Trophoblast cell (in vitro differentiated cells and primary cell): ENCODE measurements at regions not wholly inside any gene's neighbourhood (a gene's known extent, or its start where the extent isn't known, plus 50 kb on each side); places are given as distances from the start of the nearest gene placed in this dataset.
"Not testable (repeated sequence)": the region's sequence is repeated elsewhere in the genome, so short reads cannot be mapped to it uniquely, and the experiment has no call there.

ENCODE experiments used
- DNase-seq, 2 donors: peaks; one replicate each; pipeline ENCODE4 v3.0.0-alpha.2; 2016
- H2AFZ ChIP-seq: 2 replicates; pipeline ENCODE4 v1.6.1; 2013; ENCODE audit warnings: low read length, moderate library complexity, mild to moderate bottlenecking; ENCODE audit not compliant: insufficient read depth, poor library complexity
- H2AK5ac ChIP-seq: 2 replicates; pipeline ENCODE4 v1.6.1; 2013; ENCODE audit warnings: mild to moderate bottlenecking, low read length
- H2BK120ac ChIP-seq: 2 replicates; pipeline ENCODE4 v1.6.1; 2013; ENCODE audit warnings: low read length, mild to moderate bottlenecking, moderate library complexity; ENCODE audit not compliant: insufficient read depth, poor library complexity
- H2BK12ac ChIP-seq: 2 replicates; pipeline ENCODE4 v1.6.1; 2013; ENCODE audit warnings: mild to moderate bottlenecking, low read length, moderate library complexity
- H2BK5ac ChIP-seq: 2 replicates; pipeline ENCODE4 v1.6.1; 2013; ENCODE audit warnings: low read length, low read depth, moderate library complexity, mild to moderate bottlenecking; ENCODE audit not compliant: poor library complexity
- H3K14ac ChIP-seq: 2 replicates; pipeline ENCODE4 v1.6.1; 2013; ENCODE audit warnings: mild to moderate bottlenecking, low read length
- H3K18ac ChIP-seq: 2 replicates; pipeline ENCODE4 v1.6.1; 2013; ENCODE audit warnings: mild to moderate bottlenecking, low read length
- H3K23ac ChIP-seq: 2 replicates; pipeline ENCODE4 v1.6.1; 2013; ENCODE audit warnings: low read length
- H3K27ac ChIP-seq: 2 replicates; pipeline ENCODE4 v1.5.1; 2013; ENCODE audit warnings: low read depth, mild to moderate bottlenecking, inconsistent platforms, low read length, moderate library complexity
- H3K27me3 ChIP-seq: 2 replicates; pipeline ENCODE4 v1.6.1; 2013; ENCODE audit warnings: inconsistent platforms, mild to moderate bottlenecking, low read length, moderate library complexity; ENCODE audit not compliant: insufficient read depth
- H3K36me3 ChIP-seq, 2 experiments: 1 replicate in 1 of 2; 2 replicates in 1 of 2; pipeline ENCODE4 v1.6.1; 2013; ENCODE audit warnings: low read length in 2 of 2, mild to moderate bottlenecking in 2 of 2, moderate library complexity in 1 of 2; ENCODE audit not compliant: insufficient read depth in 2 of 2, control insufficient read depth in 1 of 2
- H3K4ac ChIP-seq: 2 replicates; pipeline ENCODE4 v1.6.1; 2013; ENCODE audit warnings: low read depth, mild to moderate bottlenecking, low read length, moderate library complexity
- H3K4me1 ChIP-seq, 2 experiments: 1 replicate in 1 of 2; 2 replicates in 1 of 2; pipeline ENCODE4 v1.6.1; 2013; ENCODE audit warnings: low read length in 2 of 2, mild to moderate bottlenecking in 2 of 2, moderate library complexity in 1 of 2; ENCODE audit not compliant: insufficient read depth in 2 of 2, control insufficient read depth in 1 of 2
- H3K4me2 ChIP-seq: 2 replicates; pipeline ENCODE4 v1.6.1; 2013; ENCODE audit warnings: inconsistent platforms, mild to moderate bottlenecking, low read length, moderate library complexity
- H3K4me3 ChIP-seq: 2 replicates; pipeline ENCODE4 v1.5.1; 2013; ENCODE audit warnings: mild to moderate bottlenecking, low read depth, low read length, inconsistent platforms
- H3K79me1 ChIP-seq: one replicate; pipeline ENCODE4 v1.6.1; 2013; ENCODE audit warnings: low read length
- H3K79me2 ChIP-seq: 2 replicates; pipeline ENCODE4 v1.6.1; 2013; ENCODE audit warnings: low read length, mild to moderate bottlenecking; ENCODE audit not compliant: control insufficient read depth, insufficient read depth, poor library complexity
- H3K9ac ChIP-seq: 2 replicates; pipeline ENCODE4 v1.6.1; 2013; ENCODE audit warnings: mild to moderate bottlenecking, low read length
- H3K9me3 ChIP-seq: 2 replicates; pipeline ENCODE4 v1.6.1; 2013; ENCODE audit warnings: low read depth, mild to moderate bottlenecking, control low read depth, inconsistent platforms, low read length; ENCODE audit not compliant: insufficient read depth
- H4K12ac ChIP-seq: 2 replicates; pipeline ENCODE4 v1.6.1; 2013; ENCODE audit warnings: low read depth, mild to moderate bottlenecking, low read length, moderate library complexity
- H4K8ac ChIP-seq: 2 replicates; pipeline ENCODE4 v1.6.1; 2013; ENCODE audit warnings: low read depth, mild to moderate bottlenecking, low read length, moderate library complexity
- H4K91ac ChIP-seq: one replicate; pipeline ENCODE4 v1.6.1; 2013; ENCODE audit warnings: low read depth, mild to moderate bottlenecking, low read length, moderate library complexity
- WGBS: extraction: QIAGEN DNeasy Blood & Tissue Kit; methylation state at CpG from one replicate; pipeline ENCODE4 v1.1.7; 2013; ENCODE audit warnings: missing lambda C conversion rate; ENCODE audit not compliant: insufficient read length, insufficient coverage; ENCODE audit errors: extremely low coverage; 5-methylcytosine and 5-hydroxymethylcytosine counted together

DNA sequence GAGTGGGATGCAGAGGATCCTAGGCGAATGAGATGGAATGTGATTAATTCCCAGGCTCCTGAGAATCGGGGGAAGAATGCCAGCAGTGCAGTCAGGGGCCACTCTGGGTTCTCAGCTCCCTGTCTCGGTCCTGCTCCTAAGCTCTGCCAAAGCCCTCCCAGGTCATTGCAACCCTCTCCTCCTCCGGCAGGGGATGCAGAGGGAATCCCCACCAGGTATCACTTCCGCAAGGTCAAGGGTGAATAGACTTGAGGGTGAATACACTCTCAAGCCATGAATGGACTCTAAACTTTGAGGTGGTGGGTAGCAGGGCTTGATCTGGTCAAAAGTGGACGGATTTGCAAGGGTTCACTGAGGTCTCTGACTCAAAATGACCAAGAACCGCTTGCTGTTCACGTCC is 139.3 kb upstream of the MXRA5 start:
- Histone ChIP-seq H4K12ac (no peak overlapping the region), H2AK5ac (no peak overlapping the region), H3K79me1 (no peaks in the 10 kb centered on the region), H2BK12ac (no peak overlapping the region), H3K9me3 (no peaks in the 10 kb centered on the region), H4K91ac (no peak overlapping the region), H3K4me3 (no peak overlapping the region), H3K4me2 (no peak overlapping the region), H2AFZ (no peak overlapping the region), H4K8ac (no peak overlapping the region), H2BK120ac (no peak overlapping the region), H3K14ac (no peak overlapping the region), H3K18ac (no peak overlapping the region), H3K4ac (no peak overlapping the region), H3K4me1 (no peaks in the 10 kb centered on the region), H3K27me3 (no peaks in the 10 kb centered on the region), H3K9ac (no peak overlapping the region), H3K23ac (no peak overlapping the region), H3K79me2 (no peaks in the 10 kb centered on the region), H3K36me3 (no peaks in the 10 kb centered on the region), H2BK5ac (no peak overlapping the region), H3K27ac (no peak overlapping the region)
- WGBS, result no CpG with 5 or more reads among the region's 8 CpGs
- DNase-seq, result no peak

DNA sequence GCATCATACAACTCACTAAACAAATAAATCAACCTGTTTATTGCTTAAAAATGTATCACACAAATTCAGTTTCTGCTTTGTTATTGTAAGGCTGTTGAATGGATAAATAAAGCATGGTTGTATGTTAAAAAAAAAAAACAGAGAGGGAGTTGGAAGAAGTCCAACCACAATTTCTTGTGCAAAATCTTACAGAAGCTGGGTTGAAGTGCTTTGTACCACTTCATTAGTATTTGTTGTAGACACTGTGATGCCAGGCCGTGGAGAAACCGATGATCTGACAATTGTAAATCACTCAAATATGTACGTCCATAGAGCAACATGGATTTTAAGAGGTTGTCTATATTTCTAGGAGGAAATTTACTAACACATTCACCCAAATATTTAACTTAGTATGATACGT is 132.6 kb upstream of the MXRA5 start:
- no peak overlapping the region for H4K8ac ChIP-seq
- H4K12ac ChIP-seq, result no peak overlapping the region
- H4K91ac ChIP-seq, result no peak overlapping the region
- no peak overlapping the region for H3K4ac ChIP-seq
- H3K4me1 ChIP-seq, result no peaks in the 10 kb centered on the region
- H3K27me3 ChIP-seq, result no peaks in the 10 kb centered on the region
- whole genome bisulfite sequencing, result no CpG with 5 or more reads among the region's 4 CpGs
- no peak overlapping the region for H2BK120ac ChIP-seq
- no peaks in the 10 kb centered on the region for H3K79me1 ChIP-seq
- no peak overlapping the region for H3K4me2 ChIP-seq
- H2AFZ ChIP-seq, result no peak overlapping the region
- H3K79me2 ChIP-seq, result no peaks in the 10 kb centered on the region
- no peaks in the 10 kb centered on the region for H3K9me3 ChIP-seq
- no peak overlapping the region for H2BK12ac ChIP-seq
- H2BK5ac ChIP-seq, result no peak overlapping the region
- DNase-seq, result no peak
- H3K36me3 ChIP-seq, result no peaks in the 10 kb centered on the region
- no peak overlapping the region for H3K14ac ChIP-seq
- H3K18ac ChIP-seq, result no peak overlapping the region
- no peak overlapping the region for H3K9ac ChIP-seq
- H3K23ac ChIP-seq, result no peak overlapping the region
- no peak overlapping the region for H3K4me3 ChIP-seq
- H2AK5ac ChIP-seq, result no peak overlapping the region
- H3K27ac ChIP-seq, result no peak overlapping the region

DNA sequence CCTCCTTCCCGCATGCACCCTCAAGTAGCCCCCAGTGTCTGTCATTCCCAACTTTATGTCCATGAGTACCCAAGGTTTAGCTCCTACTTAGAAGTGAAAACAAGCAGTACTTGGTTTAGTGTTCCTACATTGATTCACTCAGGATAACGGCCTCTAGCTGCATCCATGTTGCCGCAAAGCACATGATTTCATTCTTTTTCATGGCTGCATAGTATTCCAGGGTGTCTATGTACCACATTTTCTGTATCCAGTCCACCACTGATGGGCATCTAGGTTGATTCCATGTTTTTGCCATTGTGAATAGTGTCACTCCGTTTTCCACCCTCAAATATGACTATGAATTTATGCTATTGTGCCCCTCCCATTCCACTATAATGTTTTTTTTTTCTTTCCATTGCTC is 130.5 kb upstream of the MXRA5 start:
- H2AK5ac ChIP-seq, result no peak overlapping the region
- no peak overlapping the region for H4K91ac ChIP-seq
- H3K27me3 ChIP-seq, result no peaks in the 10 kb centered on the region
- no CpG with 5 or more reads among the region's 4 CpGs for WGBS
- no peak overlapping the region for H2AFZ ChIP-seq
- no peak overlapping the region for H3K4me3 ChIP-seq
- no peak overlapping the region for H4K8ac ChIP-seq
- H3K4me2 ChIP-seq, result no peak overlapping the region
- no peak overlapping the region for H3K27ac ChIP-seq
- no peak overlapping the region for H3K23ac ChIP-seq
- H2BK12ac ChIP-seq, result no peak overlapping the region
- H2BK120ac ChIP-seq, result no peak overlapping the region
- no peak overlapping the region for H3K9ac ChIP-seq
- no peaks in the 10 kb centered on the region for H3K79me2 ChIP-seq
- DNase-seq, result no peak
- no peak overlapping the region for H3K14ac ChIP-seq
- no peaks in the 10 kb centered on the region for H3K9me3 ChIP-seq
- H3K36me3 ChIP-seq, result no peaks in the 10 kb centered on the region
- H2BK5ac ChIP-seq, result no peak overlapping the region
- H3K79me1 ChIP-seq, result no peaks in the 10 kb centered on the region
- no peak overlapping the region for H4K12ac ChIP-seq
- no peaks in the 10 kb centered on the region for H3K4me1 ChIP-seq
- no peak overlapping the region for H3K4ac ChIP-seq
- no peak overlapping the region for H3K18ac ChIP-seq

DNA sequence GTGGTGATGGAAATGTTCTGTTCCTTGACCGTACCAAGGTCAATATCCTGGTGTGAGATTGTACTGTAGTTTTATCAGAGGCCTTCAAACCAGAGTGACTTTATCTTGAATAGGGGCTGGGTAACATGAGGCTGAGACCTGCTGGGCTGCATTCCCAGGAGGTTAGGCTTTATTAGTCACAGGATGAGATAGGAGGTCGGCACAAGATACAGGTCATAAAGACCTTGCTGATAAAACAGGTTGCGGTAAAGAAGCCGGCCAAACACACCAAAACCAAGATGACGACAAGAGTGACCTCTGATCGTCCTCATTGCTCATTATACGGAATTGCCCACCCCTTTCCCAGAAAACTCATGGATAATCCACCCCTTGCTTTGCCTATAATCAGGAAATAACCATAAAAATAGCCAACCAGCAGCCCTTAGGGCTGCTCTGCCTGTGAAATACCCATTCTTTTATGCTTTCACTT is 123.8 kb upstream of the MXRA5 start:
- H2AFZ ChIP-seq, H3K14ac ChIP-seq, H3K18ac ChIP-seq, H3K79me1 ChIP-seq, H3K27ac ChIP-seq, H4K91ac ChIP-seq, H3K9ac ChIP-seq, H2BK5ac ChIP-seq, H3K4me3 ChIP-seq, H3K36me3 ChIP-seq, H3K27me3 ChIP-seq, H3K4ac ChIP-seq, H4K12ac ChIP-seq, H2BK12ac ChIP-seq, H3K9me3 ChIP-seq, H3K23ac ChIP-seq, H3K79me2 ChIP-seq, H3K4me1 ChIP-seq, H4K8ac ChIP-seq, H2AK5ac ChIP-seq, H3K4me2 ChIP-seq, H2BK120ac ChIP-seq: not testable (repeated sequence)
- no CpG with 5 or more reads among the region's 7 CpGs for WGBS
- peak; percentile 39 to 56 for DNase-seq
